Neural progenitor cell (in vitro differentiated cells): ENCODE measurements at regions not wholly inside any gene's neighbourhood (a gene's known extent, or its start where the extent isn't known, plus 50 kb on each side); places are given as distances from the start of the nearest gene placed in this dataset.

ENCODE experiments used
- EZH2 ChIP-seq: fragments of 200-600 bp; sonication (generic); IDR thresholded peaks from 2 replicates; pipeline ENCODE4 v1.6.1; 2017; ENCODE audit warnings: antibody characterized with exemption, mild to moderate bottlenecking, moderate library complexity
- EZH2phosphoT487 ChIP-seq: fragments of 200-600 bp; sonication (generic); IDR thresholded peaks from 2 replicates; pipeline ENCODE4 v1.6.1; 2017; ENCODE audit warnings: antibody characterized with exemption
- TF ChIP-seq, protein P1 (sequence below): fragments of 200-600 bp; sonication (generic); IDR thresholded peaks from 2 replicates; pipeline ENCODE4 v1.5.1; 2017; ENCODE audit warnings: antibody characterized with exemption, mild to moderate bottlenecking

DNA sequence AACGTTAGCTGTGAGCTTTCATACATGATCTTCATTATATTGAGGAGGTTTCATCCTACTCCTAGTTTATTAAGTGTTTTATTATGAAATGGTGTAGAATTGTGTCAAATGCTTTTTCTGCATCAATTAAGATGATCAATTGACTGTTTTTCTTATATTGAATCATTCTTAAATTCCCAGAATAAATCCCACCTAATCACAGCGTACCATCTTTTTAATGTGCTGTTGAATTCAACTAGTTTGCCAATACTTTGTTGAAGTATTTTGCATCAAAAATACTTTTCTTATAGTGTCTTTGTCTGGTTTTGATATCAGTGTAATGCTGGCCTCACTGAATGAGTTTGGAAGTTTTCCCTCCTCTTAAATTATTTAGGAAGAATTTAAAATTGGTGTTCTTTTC is 138.6 kb upstream of the SGCG start:
- TF ChIP-seq, protein P1, sequence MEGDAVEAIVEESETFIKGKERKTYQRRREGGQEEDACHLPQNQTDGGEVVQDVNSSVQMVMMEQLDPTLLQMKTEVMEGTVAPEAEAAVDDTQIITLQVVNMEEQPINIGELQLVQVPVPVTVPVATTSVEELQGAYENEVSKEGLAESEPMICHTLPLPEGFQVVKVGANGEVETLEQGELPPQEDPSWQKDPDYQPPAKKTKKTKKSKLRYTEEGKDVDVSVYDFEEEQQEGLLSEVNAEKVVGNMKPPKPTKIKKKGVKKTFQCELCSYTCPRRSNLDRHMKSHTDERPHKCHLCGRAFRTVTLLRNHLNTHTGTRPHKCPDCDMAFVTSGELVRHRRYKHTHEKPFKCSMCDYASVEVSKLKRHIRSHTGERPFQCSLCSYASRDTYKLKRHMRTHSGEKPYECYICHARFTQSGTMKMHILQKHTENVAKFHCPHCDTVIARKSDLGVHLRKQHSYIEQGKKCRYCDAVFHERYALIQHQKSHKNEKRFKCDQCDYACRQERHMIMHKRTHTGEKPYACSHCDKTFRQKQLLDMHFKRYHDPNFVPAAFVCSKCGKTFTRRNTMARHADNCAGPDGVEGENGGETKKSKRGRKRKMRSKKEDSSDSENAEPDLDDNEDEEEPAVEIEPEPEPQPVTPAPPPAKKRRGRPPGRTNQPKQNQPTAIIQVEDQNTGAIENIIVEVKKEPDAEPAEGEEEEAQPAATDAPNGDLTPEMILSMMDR = no peak
- TF ChIP-seq EZH2 (no peak), EZH2phosphoT487 (no peak)
